Spleen (tissue), 7 donors: ENCODE measurements at regions not wholly inside any gene's neighbourhood (a gene's known extent, or its start where the extent isn't known, plus 50 kb on each side); places are given as distances from the start of the nearest gene placed in this dataset.

ENCODE experiments used
- POLR2A ChIP-seq, 3 donors: fragments of 450-650 bp; IDR thresholded peaks; one replicate each; pipeline ENCODE4 v1.5.1; 2017; ENCODE audit warnings: antibody characterized with exemption in 3 of 3, mild to moderate bottlenecking in 1 of 3
- TF ChIP-seq, protein P1 (sequence below), 11 experiments: fragments of 200-600 bp in 7 of 11; fragments of 450-650 bp in 4 of 11; sonication (generic) in 4 of 11; IDR thresholded peaks in 8 of 11; conservative IDR thresholded peaks in 3 of 11; 1 replicate in 7 of 11; 2 replicates in 4 of 11; pipeline versions ENCODE4 v1.4.0 to v1.8.0; 2016 to 2021; ENCODE audit warnings: antibody characterized with exemption in 11 of 11, inconsistent platforms in 4 of 11, mild to moderate bottlenecking in 1 of 11
- donor health status: DM: no; HTN: no; CAD: no; lungs with moderate emphysema.
- donor health status: DM: no; HTN: no; CAD: no.
- donor health status: DM: no; HTN: no; CAD: no.

DNA sequence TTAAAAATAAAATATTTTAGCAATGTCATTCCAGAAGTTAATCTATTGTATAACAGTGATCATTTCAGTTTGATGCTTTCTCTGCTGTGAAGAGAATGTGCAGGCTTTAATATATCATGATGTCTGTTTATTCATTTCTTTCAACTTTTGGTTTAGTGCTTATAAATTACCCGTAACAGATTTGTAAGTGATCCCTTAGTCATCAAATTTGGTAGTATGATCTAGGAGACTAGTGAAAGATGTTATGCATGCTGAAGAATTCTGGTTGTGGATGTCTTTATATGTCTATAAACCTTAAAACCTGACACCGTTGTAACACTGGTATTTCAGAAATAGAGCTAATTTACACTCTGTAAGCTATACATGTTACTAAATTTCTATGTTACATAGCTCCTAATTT, 260.4 kb downstream of the CPS1 start:
- TF ChIP-seq, protein P1, sequence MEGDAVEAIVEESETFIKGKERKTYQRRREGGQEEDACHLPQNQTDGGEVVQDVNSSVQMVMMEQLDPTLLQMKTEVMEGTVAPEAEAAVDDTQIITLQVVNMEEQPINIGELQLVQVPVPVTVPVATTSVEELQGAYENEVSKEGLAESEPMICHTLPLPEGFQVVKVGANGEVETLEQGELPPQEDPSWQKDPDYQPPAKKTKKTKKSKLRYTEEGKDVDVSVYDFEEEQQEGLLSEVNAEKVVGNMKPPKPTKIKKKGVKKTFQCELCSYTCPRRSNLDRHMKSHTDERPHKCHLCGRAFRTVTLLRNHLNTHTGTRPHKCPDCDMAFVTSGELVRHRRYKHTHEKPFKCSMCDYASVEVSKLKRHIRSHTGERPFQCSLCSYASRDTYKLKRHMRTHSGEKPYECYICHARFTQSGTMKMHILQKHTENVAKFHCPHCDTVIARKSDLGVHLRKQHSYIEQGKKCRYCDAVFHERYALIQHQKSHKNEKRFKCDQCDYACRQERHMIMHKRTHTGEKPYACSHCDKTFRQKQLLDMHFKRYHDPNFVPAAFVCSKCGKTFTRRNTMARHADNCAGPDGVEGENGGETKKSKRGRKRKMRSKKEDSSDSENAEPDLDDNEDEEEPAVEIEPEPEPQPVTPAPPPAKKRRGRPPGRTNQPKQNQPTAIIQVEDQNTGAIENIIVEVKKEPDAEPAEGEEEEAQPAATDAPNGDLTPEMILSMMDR (IDR thresholded peaks at IDR 0.05 in 8 of 11, conservative IDR thresholded peaks at IDR 0.05 in 3 of 11), result no peak
- no peak for TF ChIP-seq POLR2A (IDR thresholded peaks at IDR 0.05)
